IMR-90 (cell line): ENCODE measurements at regions not wholly inside any gene's neighbourhood (a gene's known extent, or its start where the extent isn't known, plus 50 kb on each side); places are given as distances from the start of the nearest gene placed in this dataset.

ENCODE experiments used
- BHLHE40 ChIP-seq: fragments of 150-350 bp; IDR thresholded peaks from 2 replicates; pipeline ENCODE4 v1.6.1; 2016; ENCODE audit warnings: mild to moderate bottlenecking, low read depth, low read length
- POLR2A ChIP-seq: IDR thresholded peaks from 2 replicates; pipeline ENCODE4 v1.6.1; 2012; ENCODE audit warnings: mild to moderate bottlenecking, low read depth, low read length
- TF ChIP-seq, protein P1 (sequence below): conservative IDR thresholded peaks from 2 replicates; pipeline ENCODE4 v1.5.1; 2012; ENCODE audit warnings: mild to moderate bottlenecking, low read depth, low read length, improper control_type of control experiment

DNA sequence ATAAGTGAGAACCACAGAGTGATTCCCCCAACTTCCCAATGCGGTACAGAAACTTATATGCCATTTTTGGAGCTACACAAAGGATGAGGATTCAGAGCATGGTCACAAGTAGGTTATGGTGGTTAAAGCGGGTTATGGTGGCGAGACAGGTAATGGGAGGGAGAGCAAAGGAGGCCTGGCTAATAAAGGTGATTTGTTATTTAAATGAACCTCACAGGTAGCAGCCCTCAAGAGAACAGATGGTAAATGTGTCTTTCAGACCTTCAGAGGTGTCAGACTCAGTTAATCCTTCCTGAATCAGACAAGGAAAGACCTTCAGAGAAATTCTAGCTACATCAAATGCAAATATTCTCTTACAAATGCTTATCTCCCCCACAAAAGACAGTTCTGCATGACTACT, 1971.4 kb downstream of the OLFM4 start:
- TF ChIP-seq, protein P1, sequence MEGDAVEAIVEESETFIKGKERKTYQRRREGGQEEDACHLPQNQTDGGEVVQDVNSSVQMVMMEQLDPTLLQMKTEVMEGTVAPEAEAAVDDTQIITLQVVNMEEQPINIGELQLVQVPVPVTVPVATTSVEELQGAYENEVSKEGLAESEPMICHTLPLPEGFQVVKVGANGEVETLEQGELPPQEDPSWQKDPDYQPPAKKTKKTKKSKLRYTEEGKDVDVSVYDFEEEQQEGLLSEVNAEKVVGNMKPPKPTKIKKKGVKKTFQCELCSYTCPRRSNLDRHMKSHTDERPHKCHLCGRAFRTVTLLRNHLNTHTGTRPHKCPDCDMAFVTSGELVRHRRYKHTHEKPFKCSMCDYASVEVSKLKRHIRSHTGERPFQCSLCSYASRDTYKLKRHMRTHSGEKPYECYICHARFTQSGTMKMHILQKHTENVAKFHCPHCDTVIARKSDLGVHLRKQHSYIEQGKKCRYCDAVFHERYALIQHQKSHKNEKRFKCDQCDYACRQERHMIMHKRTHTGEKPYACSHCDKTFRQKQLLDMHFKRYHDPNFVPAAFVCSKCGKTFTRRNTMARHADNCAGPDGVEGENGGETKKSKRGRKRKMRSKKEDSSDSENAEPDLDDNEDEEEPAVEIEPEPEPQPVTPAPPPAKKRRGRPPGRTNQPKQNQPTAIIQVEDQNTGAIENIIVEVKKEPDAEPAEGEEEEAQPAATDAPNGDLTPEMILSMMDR: no peak
- TF ChIP-seq BHLHE40 (no peak), POLR2A (no peak)
